ENCODE measurements at regions not wholly inside any gene's neighbourhood (a gene's known extent, or its start where the extent isn't known, plus 50 kb on each side); places are given as distances from the start of the nearest gene placed in this dataset.

- Mint-ChIP-seq H3K27me3 (ENCODE audit: low read depth) (no peaks in the 10 kb centered on the region), H3K4me1 (peaks cover 9% of the 10 kb centered on the region), H3K27ac (no peak overlapping the region), H3K36me3 (peaks cover 24% of the 10 kb centered on the region), H3K9me3 (peaks cover 33% of the 10 kb centered on the region), H3K4me3 (no peak overlapping the region)
- DNase-seq (ENCODE audit: low spot score): no peak
- ChIA-PET POLR2A (no interaction called here), CTCF (no interaction called here)
- no peak for TF ChIP-seq HMGXB4 (CRISPR knock-in tag; IDR thresholded peaks at IDR 0.05)
- no peak for TF ChIP-seq JAZF1 (CRISPR knock-in tag; IDR thresholded peaks at IDR 0.05)
- ATAC-seq: no peak
Observed at GRCh38 chr14:71466251-71466650, 466.0 kb upstream of the RGS6 start.

GRCh38 chr14:71466946-71467345 lies 465.3 kb upstream of the RGS6 start:
- H3K4me3 Mint-ChIP-seq: no peak overlapping the region
- peaks cover 26% of the 10 kb centered on the region for H3K9me3 Mint-ChIP-seq
- TF ChIP-seq ETV6 (CRISPR knock-in tag; IDR thresholded peaks at IDR 0.05): no peak
- TF ChIP-seq NR1H2 (CRISPR knock-in tag; IDR thresholded peaks at IDR 0.05): no peak
- TF ChIP-seq, protein P1, sequence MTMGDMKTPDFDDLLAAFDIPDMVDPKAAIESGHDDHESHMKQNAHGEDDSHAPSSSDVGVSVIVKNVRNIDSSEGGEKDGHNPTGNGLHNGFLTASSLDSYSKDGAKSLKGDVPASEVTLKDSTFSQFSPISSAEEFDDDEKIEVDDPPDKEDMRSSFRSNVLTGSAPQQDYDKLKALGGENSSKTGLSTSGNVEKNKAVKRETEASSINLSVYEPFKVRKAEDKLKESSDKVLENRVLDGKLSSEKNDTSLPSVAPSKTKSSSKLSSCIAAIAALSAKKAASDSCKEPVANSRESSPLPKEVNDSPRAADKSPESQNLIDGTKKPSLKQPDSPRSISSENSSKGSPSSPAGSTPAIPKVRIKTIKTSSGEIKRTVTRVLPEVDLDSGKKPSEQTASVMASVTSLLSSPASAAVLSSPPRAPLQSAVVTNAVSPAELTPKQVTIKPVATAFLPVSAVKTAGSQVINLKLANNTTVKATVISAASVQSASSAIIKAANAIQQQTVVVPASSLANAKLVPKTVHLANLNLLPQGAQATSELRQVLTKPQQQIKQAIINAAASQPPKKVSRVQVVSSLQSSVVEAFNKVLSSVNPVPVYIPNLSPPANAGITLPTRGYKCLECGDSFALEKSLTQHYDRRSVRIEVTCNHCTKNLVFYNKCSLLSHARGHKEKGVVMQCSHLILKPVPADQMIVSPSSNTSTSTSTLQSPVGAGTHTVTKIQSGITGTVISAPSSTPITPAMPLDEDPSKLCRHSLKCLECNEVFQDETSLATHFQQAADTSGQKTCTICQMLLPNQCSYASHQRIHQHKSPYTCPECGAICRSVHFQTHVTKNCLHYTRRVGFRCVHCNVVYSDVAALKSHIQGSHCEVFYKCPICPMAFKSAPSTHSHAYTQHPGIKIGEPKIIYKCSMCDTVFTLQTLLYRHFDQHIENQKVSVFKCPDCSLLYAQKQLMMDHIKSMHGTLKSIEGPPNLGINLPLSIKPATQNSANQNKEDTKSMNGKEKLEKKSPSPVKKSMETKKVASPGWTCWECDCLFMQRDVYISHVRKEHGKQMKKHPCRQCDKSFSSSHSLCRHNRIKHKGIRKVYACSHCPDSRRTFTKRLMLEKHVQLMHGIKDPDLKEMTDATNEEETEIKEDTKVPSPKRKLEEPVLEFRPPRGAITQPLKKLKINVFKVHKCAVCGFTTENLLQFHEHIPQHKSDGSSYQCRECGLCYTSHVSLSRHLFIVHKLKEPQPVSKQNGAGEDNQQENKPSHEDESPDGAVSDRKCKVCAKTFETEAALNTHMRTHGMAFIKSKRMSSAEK (CRISPR knock-in tag; IDR thresholded peaks at IDR 0.05; ENCODE audit: borderline replicate concordance): no peak
- no peak for TF ChIP-seq TCF7 (CRISPR knock-in tag; IDR thresholded peaks at IDR 0.05; ENCODE audit: low read depth)
- no peak for TF ChIP-seq IRF2 (CRISPR knock-in tag; IDR thresholded peaks at IDR 0.05; ENCODE audit: borderline replicate concordance, low read depth)
- no peak for TF ChIP-seq CDX4 (CRISPR knock-in tag; IDR thresholded peaks at IDR 0.05; ENCODE audit: borderline replicate concordance)
- no peak for TF ChIP-seq CBFB (CRISPR knock-in tag; IDR thresholded peaks at IDR 0.05; ENCODE audit: low read depth)
- TF ChIP-seq, protein P2, sequence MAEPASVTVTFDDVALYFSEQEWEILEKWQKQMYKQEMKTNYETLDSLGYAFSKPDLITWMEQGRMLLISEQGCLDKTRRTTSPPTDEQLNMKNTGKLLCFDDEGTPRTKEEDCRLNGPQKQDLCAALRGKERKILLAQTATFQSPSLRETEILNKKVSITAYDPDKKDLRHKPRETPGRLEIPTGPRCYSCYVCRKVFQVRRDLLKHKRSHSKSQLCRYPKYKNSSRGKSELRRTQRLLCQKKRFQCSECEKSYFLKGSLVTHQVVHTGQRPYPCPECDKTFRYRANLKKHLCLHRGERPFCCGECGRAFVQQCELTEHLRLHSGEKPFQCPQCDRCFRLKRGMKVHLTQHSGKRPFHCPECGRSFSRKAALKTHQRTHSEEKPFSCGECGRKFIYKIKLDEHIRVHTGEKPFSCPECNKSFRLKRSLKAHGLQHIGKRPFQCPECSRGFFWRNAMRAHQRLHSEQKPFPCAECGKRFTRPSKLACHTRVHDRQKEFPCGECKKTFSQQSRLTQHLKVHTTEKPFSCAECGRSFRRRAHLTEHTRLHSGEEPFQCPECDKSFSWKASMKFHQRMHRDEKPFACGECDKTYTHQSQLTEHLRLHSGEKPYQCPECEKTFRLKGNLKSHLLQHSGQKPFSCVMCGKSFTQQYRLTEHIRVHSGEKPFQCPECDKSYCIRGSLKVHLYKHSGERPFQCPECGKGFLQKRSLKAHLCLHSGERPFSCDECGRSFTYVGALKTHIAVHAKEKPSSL (CRISPR knock-in tag; conservative IDR thresholded peaks at IDR 0.05): no peak
- no peak for TF ChIP-seq SMAD4 (CRISPR knock-in tag; IDR thresholded peaks at IDR 0.05)
- TF ChIP-seq HMGA2 (CRISPR knock-in tag; IDR thresholded peaks at IDR 0.05): no peak
- TF ChIP-seq CREB1 (CRISPR knock-in tag; IDR thresholded peaks at IDR 0.05): no peak
- no peak for TF ChIP-seq PREB (CRISPR knock-in tag; IDR thresholded peaks at IDR 0.05; ENCODE audit: borderline replicate concordance)
- TF ChIP-seq FOXP1 (CRISPR knock-in tag; IDR thresholded peaks at IDR 0.05; ENCODE audit: borderline replicate concordance): no peak
- TF ChIP-seq RORB (CRISPR knock-in tag; IDR thresholded peaks at IDR 0.05): no peak
- TF ChIP-seq ATF3 (CRISPR knock-in tag; conservative IDR thresholded peaks at IDR 0.05): no peak
- peaks cover 14% of the 10 kb centered on the region for H3K4me1 Mint-ChIP-seq
- no peak overlapping the region for H3K27ac Mint-ChIP-seq
- H3K27me3 Mint-ChIP-seq (ENCODE audit: low read depth): no peaks in the 10 kb centered on the region
- no peak for DNase-seq (ENCODE audit: low spot score)
- ChIA-PET POLR2A (no interaction called here), CTCF (no interaction called here)
- H3K36me3 Mint-ChIP-seq: peaks cover 20% of the 10 kb centered on the region
- ATAC-seq: no peak

Data from WTC11 (cell line).